ENCODE measurements at regions not wholly inside any gene's neighbourhood (a gene's known extent, or its start where the extent isn't known, plus 50 kb on each side); places are given as distances from the start of the nearest gene placed in this dataset.

DNA sequence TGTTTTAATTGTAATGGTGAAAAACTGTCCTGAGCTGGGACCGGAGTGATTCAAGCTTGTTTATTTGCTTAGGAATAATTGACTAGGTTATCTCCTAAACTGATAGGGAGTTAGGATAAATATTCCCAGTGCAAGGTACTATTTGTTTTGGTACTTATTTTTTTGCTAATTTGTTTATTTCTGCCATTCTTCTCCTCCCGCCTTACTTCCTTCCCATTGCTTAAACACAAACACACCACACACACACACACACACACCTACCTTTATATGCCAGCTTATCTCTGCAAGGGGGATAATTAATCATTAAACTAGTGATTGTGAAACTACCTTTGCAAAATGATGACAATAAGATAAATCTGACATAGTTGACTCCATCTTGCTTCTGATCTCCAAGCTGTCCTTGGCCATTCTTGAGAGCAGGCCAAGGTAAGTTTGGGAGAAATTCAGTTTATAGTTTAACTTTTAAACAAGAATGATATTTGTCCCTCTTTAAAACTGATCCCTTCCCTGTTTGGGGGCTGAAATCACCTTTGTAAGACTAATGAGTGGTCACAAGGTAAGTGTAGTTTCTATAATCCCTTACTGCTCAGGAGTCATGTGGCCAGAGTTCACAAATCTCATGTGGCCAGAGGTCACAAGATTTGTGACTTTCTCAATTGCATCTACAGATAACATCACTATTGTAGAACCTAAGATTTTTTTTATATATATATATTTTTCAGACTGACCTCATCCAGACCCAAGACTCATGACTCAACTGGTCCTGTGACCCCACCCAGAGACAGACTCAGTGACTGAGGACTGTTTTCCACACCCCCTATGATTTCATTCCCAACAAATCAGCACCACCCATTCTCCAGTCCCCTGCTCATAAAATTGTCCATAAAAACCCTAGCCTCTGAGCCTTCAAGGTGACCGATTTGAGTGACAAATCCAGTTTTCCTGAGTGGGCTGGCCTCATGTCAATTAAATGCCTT lies 83.1 kb upstream of the LRRTM4 start:
- 49% methylated on average over 3 of the region's 3 CpGs for WGBS
- no peak for DNase-seq (ENCODE audit: low spot score)
- no peaks in the 10 kb centered on the region for H3K36me3 ChIP-seq (ENCODE audit: control insufficient read depth in 4 of 4, insufficient read depth in 3 of 4, low read depth in 1 of 4, low read length in 3 of 4)
- no peak for TF ChIP-seq TAF1 (conservative IDR thresholded peaks at IDR 0.05)
- no peak for TF ChIP-seq EGR1 (IDR thresholded peaks at IDR 0.05; ENCODE audit: low read depth in 2 of 2)
- TF ChIP-seq, protein P1, sequence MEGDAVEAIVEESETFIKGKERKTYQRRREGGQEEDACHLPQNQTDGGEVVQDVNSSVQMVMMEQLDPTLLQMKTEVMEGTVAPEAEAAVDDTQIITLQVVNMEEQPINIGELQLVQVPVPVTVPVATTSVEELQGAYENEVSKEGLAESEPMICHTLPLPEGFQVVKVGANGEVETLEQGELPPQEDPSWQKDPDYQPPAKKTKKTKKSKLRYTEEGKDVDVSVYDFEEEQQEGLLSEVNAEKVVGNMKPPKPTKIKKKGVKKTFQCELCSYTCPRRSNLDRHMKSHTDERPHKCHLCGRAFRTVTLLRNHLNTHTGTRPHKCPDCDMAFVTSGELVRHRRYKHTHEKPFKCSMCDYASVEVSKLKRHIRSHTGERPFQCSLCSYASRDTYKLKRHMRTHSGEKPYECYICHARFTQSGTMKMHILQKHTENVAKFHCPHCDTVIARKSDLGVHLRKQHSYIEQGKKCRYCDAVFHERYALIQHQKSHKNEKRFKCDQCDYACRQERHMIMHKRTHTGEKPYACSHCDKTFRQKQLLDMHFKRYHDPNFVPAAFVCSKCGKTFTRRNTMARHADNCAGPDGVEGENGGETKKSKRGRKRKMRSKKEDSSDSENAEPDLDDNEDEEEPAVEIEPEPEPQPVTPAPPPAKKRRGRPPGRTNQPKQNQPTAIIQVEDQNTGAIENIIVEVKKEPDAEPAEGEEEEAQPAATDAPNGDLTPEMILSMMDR (IDR thresholded peaks at IDR 0.05; ENCODE audit: low read depth, low read length, missing input control), result no peak
- no peak for TF ChIP-seq SP1 (IDR thresholded peaks at IDR 0.05)
- TF ChIP-seq, protein P2, sequence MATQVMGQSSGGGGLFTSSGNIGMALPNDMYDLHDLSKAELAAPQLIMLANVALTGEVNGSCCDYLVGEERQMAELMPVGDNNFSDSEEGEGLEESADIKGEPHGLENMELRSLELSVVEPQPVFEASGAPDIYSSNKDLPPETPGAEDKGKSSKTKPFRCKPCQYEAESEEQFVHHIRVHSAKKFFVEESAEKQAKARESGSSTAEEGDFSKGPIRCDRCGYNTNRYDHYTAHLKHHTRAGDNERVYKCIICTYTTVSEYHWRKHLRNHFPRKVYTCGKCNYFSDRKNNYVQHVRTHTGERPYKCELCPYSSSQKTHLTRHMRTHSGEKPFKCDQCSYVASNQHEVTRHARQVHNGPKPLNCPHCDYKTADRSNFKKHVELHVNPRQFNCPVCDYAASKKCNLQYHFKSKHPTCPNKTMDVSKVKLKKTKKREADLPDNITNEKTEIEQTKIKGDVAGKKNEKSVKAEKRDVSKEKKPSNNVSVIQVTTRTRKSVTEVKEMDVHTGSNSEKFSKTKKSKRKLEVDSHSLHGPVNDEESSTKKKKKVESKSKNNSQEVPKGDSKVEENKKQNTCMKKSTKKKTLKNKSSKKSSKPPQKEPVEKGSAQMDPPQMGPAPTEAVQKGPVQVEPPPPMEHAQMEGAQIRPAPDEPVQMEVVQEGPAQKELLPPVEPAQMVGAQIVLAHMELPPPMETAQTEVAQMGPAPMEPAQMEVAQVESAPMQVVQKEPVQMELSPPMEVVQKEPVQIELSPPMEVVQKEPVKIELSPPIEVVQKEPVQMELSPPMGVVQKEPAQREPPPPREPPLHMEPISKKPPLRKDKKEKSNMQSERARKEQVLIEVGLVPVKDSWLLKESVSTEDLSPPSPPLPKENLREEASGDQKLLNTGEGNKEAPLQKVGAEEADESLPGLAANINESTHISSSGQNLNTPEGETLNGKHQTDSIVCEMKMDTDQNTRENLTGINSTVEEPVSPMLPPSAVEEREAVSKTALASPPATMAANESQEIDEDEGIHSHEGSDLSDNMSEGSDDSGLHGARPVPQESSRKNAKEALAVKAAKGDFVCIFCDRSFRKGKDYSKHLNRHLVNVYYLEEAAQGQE (IDR thresholded peaks at IDR 0.05), result no peak
- no peak for TF ChIP-seq HNF4G (IDR thresholded peaks at IDR 0.05)
- peak; percentile 75 for TF ChIP-seq YY1 (IDR thresholded peaks at IDR 0.05)
- TF ChIP-seq JUND (IDR thresholded peaks at IDR 0.05), result peak in 1 of 2 donors; percentile 42
- TF ChIP-seq, protein P3, sequence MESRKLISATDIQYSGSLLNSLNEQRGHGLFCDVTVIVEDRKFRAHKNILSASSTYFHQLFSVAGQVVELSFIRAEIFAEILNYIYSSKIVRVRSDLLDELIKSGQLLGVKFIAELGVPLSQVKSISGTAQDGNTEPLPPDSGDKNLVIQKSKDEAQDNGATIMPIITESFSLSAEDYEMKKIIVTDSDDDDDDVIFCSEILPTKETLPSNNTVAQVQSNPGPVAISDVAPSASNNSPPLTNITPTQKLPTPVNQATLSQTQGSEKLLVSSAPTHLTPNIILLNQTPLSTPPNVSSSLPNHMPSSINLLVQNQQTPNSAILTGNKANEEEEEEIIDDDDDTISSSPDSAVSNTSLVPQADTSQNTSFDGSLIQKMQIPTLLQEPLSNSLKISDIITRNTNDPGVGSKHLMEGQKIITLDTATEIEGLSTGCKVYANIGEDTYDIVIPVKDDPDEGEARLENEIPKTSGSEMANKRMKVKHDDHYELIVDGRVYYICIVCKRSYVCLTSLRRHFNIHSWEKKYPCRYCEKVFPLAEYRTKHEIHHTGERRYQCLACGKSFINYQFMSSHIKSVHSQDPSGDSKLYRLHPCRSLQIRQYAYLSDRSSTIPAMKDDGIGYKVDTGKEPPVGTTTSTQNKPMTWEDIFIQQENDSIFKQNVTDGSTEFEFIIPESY (IDR thresholded peaks at IDR 0.05), result peak; percentile 18
- TF ChIP-seq GABPA (IDR thresholded peaks at IDR 0.05 in 1 of 2, conservative IDR thresholded peaks at IDR 0.05 in 1 of 2), result peak in 1 of 2 donors; percentile 23
- TF ChIP-seq, protein P4, sequence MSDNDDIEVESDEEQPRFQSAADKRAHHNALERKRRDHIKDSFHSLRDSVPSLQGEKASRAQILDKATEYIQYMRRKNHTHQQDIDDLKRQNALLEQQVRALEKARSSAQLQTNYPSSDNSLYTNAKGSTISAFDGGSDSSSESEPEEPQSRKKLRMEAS (IDR thresholded peaks at IDR 0.05), result no peak
- peak; percentile 9 to 37 for TF ChIP-seq HNF4A (conservative IDR thresholded peaks at IDR 0.05)
- TF ChIP-seq FOXA1 (IDR thresholded peaks at IDR 0.05), result no peak
- TF ChIP-seq RAD21 (IDR thresholded peaks at IDR 0.05), result no peak
- peak in 1 of 2 donors; percentile 64 for TF ChIP-seq RXRA (IDR thresholded peaks at IDR 0.05)
- TF ChIP-seq, protein P5, sequence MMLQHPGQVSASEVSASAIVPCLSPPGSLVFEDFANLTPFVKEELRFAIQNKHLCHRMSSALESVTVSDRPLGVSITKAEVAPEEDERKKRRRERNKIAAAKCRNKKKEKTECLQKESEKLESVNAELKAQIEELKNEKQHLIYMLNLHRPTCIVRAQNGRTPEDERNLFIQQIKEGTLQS (IDR thresholded peaks at IDR 0.05), result no peak
- peak; percentile 16 for TF ChIP-seq FOXA2 (IDR thresholded peaks at IDR 0.05)
- no peak for TF ChIP-seq NR2F2 (IDR thresholded peaks at IDR 0.05)
- H3K9ac ChIP-seq (ENCODE audit: low read depth in 1 of 2, low read length in 2 of 2), result no peak overlapping the region
- H3K27me3 ChIP-seq (ENCODE audit: control insufficient read depth in 4 of 4, insufficient read depth in 4 of 4, low read length in 3 of 4), result peaks cover 0 to 2% (median 0%) of the 10 kb centered on the region in 4 donors
- peaks cover 0 to 5% (median 0%) of the 10 kb centered on the region in 4 donors for H3K4me1 ChIP-seq (ENCODE audit: control insufficient read depth in 4 of 4, insufficient read depth in 4 of 4, low read length in 3 of 4)
- H3K4me3 ChIP-seq (ENCODE audit: low read depth in 1 of 3, low read length in 3 of 3), result no peak overlapping the region
- H3K9me3 ChIP-seq (ENCODE audit: control insufficient read depth in 4 of 4, low read length in 3 of 4), result no peaks in the 10 kb centered on the region
- H3K27ac ChIP-seq (ENCODE audit: low read depth in 1 of 2, low read length in 2 of 2), result no peak overlapping the region
